ENCODE measurements at regions not wholly inside any gene's neighbourhood (a gene's known extent, or its start where the extent isn't known, plus 50 kb on each side); places are given as distances from the start of the nearest gene placed in this dataset.

- no peak overlapping the region for H3K27ac ChIP-seq (ENCODE audit: low read depth in 1 of 2, low read length in 1 of 2)
- no peak overlapping the region for H3K4me3 ChIP-seq
- DNase-seq (no peak), ATAC-seq (ENCODE audit: insufficient read depth, low FRiP score) (no peak)
- H3K9me3 ChIP-seq (ENCODE audit: control insufficient read depth in 4 of 4, insufficient read depth in 3 of 4, low read length in 3 of 4): no peaks in the 10 kb centered on the region
- WGBS, 2 donors: 89% methylated on average over 3 of the region's 3 CpGs
- no peak for TF ChIP-seq CTCF (IDR thresholded peaks at IDR 0.05; ENCODE audit: control extremely low read depth, extremely low read depth)
- H3K27me3 ChIP-seq (ENCODE audit: control insufficient read depth in 3 of 3, insufficient read depth in 3 of 3, low read length in 2 of 3): no peaks in the 10 kb centered on the region
- H3K9ac ChIP-seq (ENCODE audit: insufficient read depth in 1 of 2, low read length in 2 of 2): no peak overlapping the region
- H3K4me1 ChIP-seq (ENCODE audit: control insufficient read depth in 5 of 5, insufficient read depth in 5 of 5, low read length in 5 of 5): no peaks in the 10 kb centered on the region
- H3K36me3 ChIP-seq (ENCODE audit: control insufficient read depth in 4 of 4, insufficient read depth in 4 of 4, low read length in 4 of 4): no peaks in the 10 kb centered on the region
Observed at GRCh38 chr13:33756929-33757328, 61.0 kb upstream of the RFC3 start.

GRCh38 chr13:33757713-33758112, 60.2 kb upstream of the RFC3 start:
- ATAC-seq (ENCODE audit: insufficient read depth, low FRiP score): no peak

GRCh38 chr13:33758113-33758512, 59.8 kb upstream of the RFC3 start:
- no peaks in the 10 kb centered on the region for H3K27me3 ChIP-seq (ENCODE audit: control insufficient read depth in 3 of 3, insufficient read depth in 3 of 3, low read length in 2 of 3)
- H3K4me1 ChIP-seq (ENCODE audit: control insufficient read depth in 5 of 5, insufficient read depth in 5 of 5, low read length in 5 of 5): no peaks in the 10 kb centered on the region
- DNase-seq (no peak), ATAC-seq (ENCODE audit: insufficient read depth, low FRiP score) (no peak)
- TF ChIP-seq CTCF (IDR thresholded peaks at IDR 0.05; ENCODE audit: control extremely low read depth, extremely low read depth): no peak
- H3K9me3 ChIP-seq (ENCODE audit: control insufficient read depth in 4 of 4, insufficient read depth in 3 of 4, low read length in 3 of 4): no peaks in the 10 kb centered on the region
- no peak overlapping the region for H3K4me3 ChIP-seq
- no peak overlapping the region for H3K9ac ChIP-seq (ENCODE audit: insufficient read depth in 1 of 2, low read length in 2 of 2)
- H3K36me3 ChIP-seq (ENCODE audit: control insufficient read depth in 4 of 4, insufficient read depth in 4 of 4, low read length in 4 of 4): no peaks in the 10 kb centered on the region
- H3K27ac ChIP-seq (ENCODE audit: low read depth in 1 of 2, low read length in 1 of 2): no peak overlapping the region

More at GRCh38 chr13:33757713-33758112, 60.2 kb upstream of the RFC3 start:
- H3K4me1 ChIP-seq (ENCODE audit: control insufficient read depth in 5 of 5, insufficient read depth in 5 of 5, low read length in 5 of 5): no peaks in the 10 kb centered on the region
- H3K9me3 ChIP-seq (ENCODE audit: control insufficient read depth in 4 of 4, insufficient read depth in 3 of 4, low read length in 3 of 4): no peaks in the 10 kb centered on the region
- 63 to 66% methylated on average over 2 of the region's 2 CpGs for WGBS, 2 donors
- H3K36me3 ChIP-seq (ENCODE audit: control insufficient read depth in 4 of 4, insufficient read depth in 4 of 4, low read length in 4 of 4): no peaks in the 10 kb centered on the region
- no peaks in the 10 kb centered on the region for H3K27me3 ChIP-seq (ENCODE audit: control insufficient read depth in 3 of 3, insufficient read depth in 3 of 3, low read length in 2 of 3)
- no peak overlapping the region for H3K9ac ChIP-seq (ENCODE audit: insufficient read depth in 1 of 2, low read length in 2 of 2)
- no peak overlapping the region for H3K4me3 ChIP-seq
- TF ChIP-seq CTCF (IDR thresholded peaks at IDR 0.05; ENCODE audit: control extremely low read depth, extremely low read depth): no peak
- no peak overlapping the region for H3K27ac ChIP-seq (ENCODE audit: low read depth in 1 of 2, low read length in 1 of 2)
- no peak for DNase-seq

- Histone ChIP-seq H3K27me3 (ENCODE audit: control insufficient read depth in 3 of 3, insufficient read depth in 3 of 3, low read length in 2 of 3) (no peaks in the 10 kb centered on the region), H3K36me3 (ENCODE audit: control insufficient read depth in 4 of 4, insufficient read depth in 4 of 4, low read length in 4 of 4) (no peaks in the 10 kb centered on the region), H3K4me3 (no peak overlapping the region), H3K27ac (ENCODE audit: low read depth in 1 of 2, low read length in 1 of 2) (no peak overlapping the region), H3K4me1 (ENCODE audit: control insufficient read depth in 5 of 5, insufficient read depth in 5 of 5, low read length in 5 of 5) (no peaks in the 10 kb centered on the region), H3K9me3 (ENCODE audit: control insufficient read depth in 4 of 4, insufficient read depth in 3 of 4, low read length in 3 of 4) (no peaks in the 10 kb centered on the region), H3K9ac (ENCODE audit: insufficient read depth in 1 of 2, low read length in 2 of 2) (no peak overlapping the region)
- no peak for TF ChIP-seq CTCF (IDR thresholded peaks at IDR 0.05; ENCODE audit: control extremely low read depth, extremely low read depth)
- no peak for DNase-seq
- WGBS, 2 donors: 67 to 79% methylated on average over 6 of the region's 6 CpGs
- ATAC-seq (ENCODE audit: insufficient read depth, low FRiP score): no peak
Observed at GRCh38 chr13:33761740-33762139, 56.2 kb upstream of the RFC3 start.

All from lung (tissue), 11 donors.